GM12878 (cell line): ENCODE measurements at regions not wholly inside any gene's neighbourhood (a gene's known extent, or its start where the extent isn't known, plus 50 kb on each side); places are given as distances from the start of the nearest gene placed in this dataset.

ENCODE experiments used
- ATAC-seq: fragments of 200-7000 bp; cut with Tn5 transposase; 3 replicates; pipeline ENCODE4 v1.9.1; 2020; ENCODE audit warnings: mild to moderate bottlenecking, moderate library complexity
- BruUV-seq: library from RNA; stranded (reverse); fragments of 400-500 nt; replicated peaks from 2 replicates; lab custom pipeline; 2021; lab: Mats Ljungman, UMichigan
- CTCF ChIA-PET: fragments of 300-600 bp; sonication (Branson Sonifier 250); formaldehyde crosslinking; extraction: SDS; loops from one replicate; lab custom pipeline; 2021; ENCODE audit warnings: inconsistent platforms; lab: Yijun Ruan, JAX
- POLR2A ChIA-PET: fragments of 350-600 bp; formaldehyde crosslinking; extraction: SDS; loops from one replicate; lab custom pipeline; 2021; ENCODE audit warnings: inconsistent platforms; lab: Charles Lee
- RAD21 ChIA-PET: fragments of 300-600 bp; sonication (Branson Sonifier 250); formaldehyde crosslinking; loops from one replicate; lab custom pipeline; 2023; ENCODE audit warnings: antibody characterized with exemption; ENCODE audit not compliant: unreplicated experiment; lab: Charles Lee
- SMC1A ChIA-PET: fragments of 300-600 bp; sonication (Branson Sonifier 250); formaldehyde crosslinking; loops from one replicate; lab custom pipeline; 2023; ENCODE audit not compliant: unreplicated experiment, uncharacterized antibody; lab: Charles Lee
- DNase-seq: peaks from one replicate; pipeline ENCODE4 v3.0.0-alpha.2; 2011; ENCODE audit warnings: low read depth, low spot score
- FAIRE-seq: peaks from 3 replicates; lab custom pipeline; 2011; peaks lifted over from hg19 to GRCh38; lab: Jason Lieb, UNC
- H2AFZ ChIP-seq: 2 replicates; pipeline ENCODE4 v1.6.0; 2011; ENCODE audit warnings: low read depth, low read length, control low read depth; ENCODE audit not compliant: control insufficient read depth
- H3K27ac ChIP-seq: 2 replicates; pipeline ENCODE4 v1.5.1; 2011; ENCODE audit warnings: control low read depth; ENCODE audit not compliant: control insufficient read depth, insufficient read depth
- H3K27me3 ChIP-seq, 2 experiments: replicated peaks in 1 of 2; 2 replicates each; pipeline versions ENCODE4 v1.6.0 to v1.6.1; 2011; ENCODE audit warnings: low read length in 1 of 2; ENCODE audit not compliant: control insufficient read depth in 2 of 2, insufficient read depth in 2 of 2
- H3K36me3 ChIP-seq, 2 experiments: 2 replicates each; pipeline ENCODE4 v1.5.1; 2011; ENCODE audit warnings: low read length in 1 of 2; ENCODE audit not compliant: control insufficient read depth in 2 of 2, insufficient read depth in 2 of 2
- H3K4me1 ChIP-seq: 2 replicates; pipeline ENCODE4 v1.6.1; 2011; ENCODE audit warnings: mild to moderate bottlenecking, low read length, moderate library complexity, mixed read lengths; ENCODE audit not compliant: control insufficient read depth, insufficient read depth
- H3K4me2 ChIP-seq: 2 replicates; pipeline ENCODE4 v1.6.0; 2011; ENCODE audit warnings: control low read depth; ENCODE audit not compliant: control insufficient read depth, insufficient read depth
- H3K4me3 ChIP-seq: fragments of 200-600 bp; sonication (generic); 2 replicates; pipeline ENCODE4 v1.5.1; 2016
- H3K79me2 ChIP-seq: 2 replicates; pipeline ENCODE4 v1.6.0; 2011; ENCODE audit warnings: low read length; ENCODE audit not compliant: control insufficient read depth, insufficient read depth
- H3K9ac ChIP-seq: 2 replicates; pipeline ENCODE4 v1.8.0; 2011; ENCODE audit warnings: low read length, control low read depth, mixed read lengths; ENCODE audit not compliant: control insufficient read depth, insufficient read depth
- H3K9me3 ChIP-seq: replicated peaks from 3 replicates; pipeline ENCODE4 v1.5.1; 2011; ENCODE audit warnings: mild to moderate bottlenecking, low read length; ENCODE audit not compliant: control insufficient read depth, insufficient read depth
- H4K20me1 ChIP-seq: 2 replicates; pipeline ENCODE4 v1.6.0; 2011; ENCODE audit not compliant: control insufficient read depth, insufficient read depth
- ASH2L ChIP-seq: fragments of 300-600, 200-600 bp; sonication (generic); IDR thresholded peaks from 2 replicates; pipeline ENCODE4 v1.6.1; 2017; ENCODE audit warnings: low read depth, mild to moderate bottlenecking, borderline replicate concordance
- BRCA1 ChIP-seq: IDR thresholded peaks from 2 replicates; pipeline ENCODE4 v1.6.1; 2011; ENCODE audit warnings: low read depth, low read length, improper control_type of control experiment
- CEBPB ChIP-seq, 2 experiments: fragments of 150-350 bp in 1 of 2; IDR thresholded peaks; 2 replicates each; pipeline ENCODE4 v1.6.1; 2012 to 2014; ENCODE audit warnings: low read depth in 2 of 2, low read length in 2 of 2, borderline replicate concordance in 1 of 2, inconsistent platforms in 1 of 2
- CREM ChIP-seq: IDR thresholded peaks from 2 replicates; pipeline ENCODE4 v1.6.1; 2014; ENCODE audit warnings: antibody characterized with exemption, low read depth
- IRF3 ChIP-seq: fragments of 450-650 bp; IDR thresholded peaks from 2 replicates; pipeline ENCODE4 v1.6.1; 2014; ENCODE audit warnings: mild to moderate bottlenecking
- JUNB ChIP-seq: IDR thresholded peaks from 2 replicates; pipeline ENCODE4 v1.6.1; 2016; ENCODE audit warnings: antibody characterized with exemption, mild to moderate bottlenecking
- NR2C2 ChIP-seq: IDR thresholded peaks from 2 replicates; pipeline ENCODE4 v1.6.1; 2011; ENCODE audit warnings: borderline replicate concordance, low read depth; ENCODE audit not compliant: control insufficient read depth, insufficient read length
- POU2F2 ChIP-seq: IDR thresholded peaks from 3 replicates; pipeline ENCODE4 v1.6.1; 2011; ENCODE audit warnings: low read depth, mild to moderate bottlenecking, low read length, borderline replicate concordance
- RBBP5 ChIP-seq: fragments of 200-600 bp; sonication (generic); conservative IDR thresholded peaks from 2 replicates; pipeline ENCODE4 v1.6.1; 2016
- RFX5 ChIP-seq: IDR thresholded peaks from 2 replicates; pipeline ENCODE4 v1.6.1; 2011; ENCODE audit warnings: low read depth, low read length, improper control_type of control experiment
- SIN3A ChIP-seq: IDR thresholded peaks from 2 replicates; pipeline ENCODE4 v1.6.1; 2012; ENCODE audit warnings: low read depth, low read length, improper control_type of control experiment
- SIX5 ChIP-seq: IDR thresholded peaks from 2 replicates; pipeline ENCODE4 v1.6.1; 2011; ENCODE audit warnings: mild to moderate bottlenecking, low read depth, low read length, moderate library complexity; ENCODE audit not compliant: severe bottlenecking
- STAT1 ChIP-seq: fragments of 450-650 bp; conservative IDR thresholded peaks from 2 replicates; pipeline ENCODE4 v1.6.1; 2014; ENCODE audit warnings: antibody characterized with exemption, mild to moderate bottlenecking
- SUZ12 ChIP-seq: fragments of 200-600 bp; sonication (generic); IDR thresholded peaks from one replicate; pipeline ENCODE4 v1.6.1; 2018; ENCODE audit warnings: antibody characterized with exemption, mild to moderate bottlenecking; ENCODE audit not compliant: unreplicated experiment
- TBL1XR1 ChIP-seq: IDR thresholded peaks from 2 replicates; pipeline ENCODE4 v1.6.1; 2012; ENCODE audit warnings: low read depth, low read length, improper control_type of control experiment
- TCF7 ChIP-seq: IDR thresholded peaks from 2 replicates; pipeline ENCODE4 v1.6.1; 2014; ENCODE audit warnings: antibody characterized with exemption, borderline replicate concordance
- WGBS: methylation state at CpG from one replicate; pipeline ENCODE4 v1.1.6; 2016; ENCODE audit warnings: low lambda C conversion rate; ENCODE audit not compliant: insufficient replicate concordance, insufficient coverage; ENCODE audit errors: missing lambda C conversion rate; 5-methylcytosine and 5-hydroxymethylcytosine counted together
- in situ Hi-C: fragments of 300-500 bp; cut with MboI; formaldehyde crosslinking; loops from 9 replicates; pipeline ENCODE4 v1.14.3; 2018; ENCODE audit warnings: mixed read lengths
- intact Hi-C: fragments of 100-400 bp; cut with micrococcal nuclease; formaldehyde crosslinking; loops from one replicate; pipeline ENCODE4 v1.14.2; 2022; ENCODE audit not compliant: unreplicated experiment
- TF ChIP-seq, protein P1 (sequence below): fragments of 150-350 bp; IDR thresholded peaks from 2 replicates; pipeline ENCODE4 v1.6.1; 2014; ENCODE audit warnings: mild to moderate bottlenecking, low read depth, low read length
- TF ChIP-seq, protein P2 (sequence below): fragments of 450-650 bp; IDR thresholded peaks from 2 replicates; pipeline ENCODE4 v1.6.1; 2017; ENCODE audit warnings: mild to moderate bottlenecking
- TF ChIP-seq, protein P3 (sequence below): fragments of 450-650 bp; IDR thresholded peaks from 2 replicates; pipeline ENCODE4 v1.6.1; 2017; ENCODE audit warnings: mild to moderate bottlenecking, moderate library complexity

GRCh38 chr1:4318720-4319119, 335.7 kb upstream of the AJAP1 start:
- H3K4me2 ChIP-seq, result no peak overlapping the region
- SMC1A ChIA-PET, result no interaction called here
- H3K9ac ChIP-seq, result no peak overlapping the region
- H3K27ac ChIP-seq, result no peak overlapping the region
- H2AFZ ChIP-seq, result no peak overlapping the region
- intact Hi-C loops, result no loop called here
- RAD21 ChIA-PET, result no interaction called here
- H3K79me2 ChIP-seq, result no peaks in the 10 kb centered on the region
- H3K9me3 ChIP-seq, result no peaks in the 10 kb centered on the region; the same call in 2 of the 3 replicates
- no peak for ATAC-seq
- H3K4me3 ChIP-seq, result no peak overlapping the region
- in situ Hi-C loops, result no loop called here
- CTCF ChIA-PET, result no interaction called here
- DNase-seq, result no peak
- WGBS, result 19% methylated on average over 8 of the region's 8 CpGs
- POLR2A ChIA-PET, result no interaction called here
- no peaks in the 10 kb centered on the region for H3K36me3 ChIP-seq
- no TSS peak for BruUV-seq
- no peak for FAIRE-seq
- H4K20me1 ChIP-seq, result no peaks in the 10 kb centered on the region
- no peaks in the 10 kb centered on the region for H3K4me1 ChIP-seq
- H3K27me3 ChIP-seq, result no peaks in the 10 kb centered on the region
- TF ChIP-seq SIN3A, result no peak
- no peak for TF ChIP-seq RBBP5
- no peak for TF ChIP-seq NR2C2
- no peak for TF ChIP-seq TCF7
- no peak for TF ChIP-seq BRCA1
- TF ChIP-seq IRF3, result no peak
- TF ChIP-seq STAT1, result no peak
- TF ChIP-seq, protein P1, sequence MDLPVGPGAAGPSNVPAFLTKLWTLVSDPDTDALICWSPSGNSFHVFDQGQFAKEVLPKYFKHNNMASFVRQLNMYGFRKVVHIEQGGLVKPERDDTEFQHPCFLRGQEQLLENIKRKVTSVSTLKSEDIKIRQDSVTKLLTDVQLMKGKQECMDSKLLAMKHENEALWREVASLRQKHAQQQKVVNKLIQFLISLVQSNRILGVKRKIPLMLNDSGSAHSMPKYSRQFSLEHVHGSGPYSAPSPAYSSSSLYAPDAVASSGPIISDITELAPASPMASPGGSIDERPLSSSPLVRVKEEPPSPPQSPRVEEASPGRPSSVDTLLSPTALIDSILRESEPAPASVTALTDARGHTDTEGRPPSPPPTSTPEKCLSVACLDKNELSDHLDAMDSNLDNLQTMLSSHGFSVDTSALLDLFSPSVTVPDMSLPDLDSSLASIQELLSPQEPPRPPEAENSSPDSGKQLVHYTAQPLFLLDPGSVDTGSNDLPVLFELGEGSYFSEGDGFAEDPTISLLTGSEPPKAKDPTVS, result no peak
- no peak for TF ChIP-seq SUZ12
- no peak for TF ChIP-seq ASH2L
- TF ChIP-seq TBL1XR1, result no peak
- no peak for TF ChIP-seq RFX5
- no peak for TF ChIP-seq CREM
- TF ChIP-seq, protein P2, sequence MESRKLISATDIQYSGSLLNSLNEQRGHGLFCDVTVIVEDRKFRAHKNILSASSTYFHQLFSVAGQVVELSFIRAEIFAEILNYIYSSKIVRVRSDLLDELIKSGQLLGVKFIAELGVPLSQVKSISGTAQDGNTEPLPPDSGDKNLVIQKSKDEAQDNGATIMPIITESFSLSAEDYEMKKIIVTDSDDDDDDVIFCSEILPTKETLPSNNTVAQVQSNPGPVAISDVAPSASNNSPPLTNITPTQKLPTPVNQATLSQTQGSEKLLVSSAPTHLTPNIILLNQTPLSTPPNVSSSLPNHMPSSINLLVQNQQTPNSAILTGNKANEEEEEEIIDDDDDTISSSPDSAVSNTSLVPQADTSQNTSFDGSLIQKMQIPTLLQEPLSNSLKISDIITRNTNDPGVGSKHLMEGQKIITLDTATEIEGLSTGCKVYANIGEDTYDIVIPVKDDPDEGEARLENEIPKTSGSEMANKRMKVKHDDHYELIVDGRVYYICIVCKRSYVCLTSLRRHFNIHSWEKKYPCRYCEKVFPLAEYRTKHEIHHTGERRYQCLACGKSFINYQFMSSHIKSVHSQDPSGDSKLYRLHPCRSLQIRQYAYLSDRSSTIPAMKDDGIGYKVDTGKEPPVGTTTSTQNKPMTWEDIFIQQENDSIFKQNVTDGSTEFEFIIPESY, result no peak
- TF ChIP-seq SIX5, result no peak
- TF ChIP-seq CEBPB (IDR thresholded peaks at IDR 0.05; ENCODE audit: borderline replicate concordance in 1 of 2, low read depth in 2 of 2, low read length in 2 of 2), result no peak
- TF ChIP-seq, protein P3, sequence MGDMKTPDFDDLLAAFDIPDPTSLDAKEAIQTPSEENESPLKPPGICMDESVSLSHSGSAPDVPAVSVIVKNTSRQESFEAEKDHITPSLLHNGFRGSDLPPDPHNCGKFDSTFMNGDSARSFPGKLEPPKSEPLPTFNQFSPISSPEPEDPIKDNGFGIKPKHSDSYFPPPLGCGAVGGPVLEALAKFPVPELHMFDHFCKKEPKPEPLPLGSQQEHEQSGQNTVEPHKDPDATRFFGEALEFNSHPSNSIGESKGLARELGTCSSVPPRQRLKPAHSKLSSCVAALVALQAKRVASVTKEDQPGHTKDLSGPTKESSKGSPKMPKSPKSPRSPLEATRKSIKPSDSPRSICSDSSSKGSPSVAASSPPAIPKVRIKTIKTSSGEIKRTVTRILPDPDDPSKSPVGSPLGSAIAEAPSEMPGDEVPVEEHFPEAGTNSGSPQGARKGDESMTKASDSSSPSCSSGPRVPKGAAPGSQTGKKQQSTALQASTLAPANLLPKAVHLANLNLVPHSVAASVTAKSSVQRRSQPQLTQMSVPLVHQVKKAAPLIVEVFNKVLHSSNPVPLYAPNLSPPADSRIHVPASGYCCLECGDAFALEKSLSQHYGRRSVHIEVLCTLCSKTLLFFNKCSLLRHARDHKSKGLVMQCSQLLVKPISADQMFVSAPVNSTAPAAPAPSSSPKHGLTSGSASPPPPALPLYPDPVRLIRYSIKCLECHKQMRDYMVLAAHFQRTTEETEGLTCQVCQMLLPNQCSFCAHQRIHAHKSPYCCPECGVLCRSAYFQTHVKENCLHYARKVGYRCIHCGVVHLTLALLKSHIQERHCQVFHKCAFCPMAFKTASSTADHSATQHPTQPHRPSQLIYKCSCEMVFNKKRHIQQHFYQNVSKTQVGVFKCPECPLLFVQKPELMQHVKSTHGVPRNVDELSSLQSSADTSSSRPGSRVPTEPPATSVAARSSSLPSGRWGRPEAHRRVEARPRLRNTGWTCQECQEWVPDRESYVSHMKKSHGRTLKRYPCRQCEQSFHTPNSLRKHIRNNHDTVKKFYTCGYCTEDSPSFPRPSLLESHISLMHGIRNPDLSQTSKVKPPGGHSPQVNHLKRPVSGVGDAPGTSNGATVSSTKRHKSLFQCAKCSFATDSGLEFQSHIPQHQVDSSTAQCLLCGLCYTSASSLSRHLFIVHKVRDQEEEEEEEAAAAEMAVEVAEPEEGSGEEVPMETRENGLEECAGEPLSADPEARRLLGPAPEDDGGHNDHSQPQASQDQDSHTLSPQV, result no peak
- TF ChIP-seq POU2F2, result no peak
- TF ChIP-seq JUNB, result no peak
